Hepatocyte (in vitro differentiated cells): ENCODE measurements at regions not wholly inside any gene's neighbourhood (a gene's known extent, or its start where the extent isn't known, plus 50 kb on each side); places are given as distances from the start of the nearest gene placed in this dataset.

Source experiments
- DNase-seq: peaks from one replicate; pipeline ENCODE4 v3.0.0-alpha.2; 2016; ENCODE audit warnings: low spot score
- H2AFZ ChIP-seq: fragments of 200-600 bp; sonication (generic); 2 replicates; pipeline ENCODE4 v1.6.0; 2016; ENCODE audit warnings: antibody characterized with exemption, mild to moderate bottlenecking
- H3K27ac ChIP-seq: fragments of 200-600 bp; sonication (generic); 2 replicates; pipeline ENCODE4 v1.5.1; 2016; ENCODE audit warnings: mild to moderate bottlenecking
- H3K27me3 ChIP-seq: fragments of 200-600 bp; sonication (generic); 2 replicates; pipeline ENCODE4 v1.6.1; 2016
- H3K36me3 ChIP-seq: fragments of 200-600 bp; sonication (generic); replicated peaks from 2 replicates; pipeline ENCODE4 v1.5.1; 2016; ENCODE audit warnings: low read depth; ENCODE audit not compliant: insufficient read depth
- H3K4me1 ChIP-seq: fragments of 200-600 bp; sonication (generic); 2 replicates; pipeline ENCODE4 v1.5.1; 2016; ENCODE audit warnings: mild to moderate bottlenecking, moderate library complexity; ENCODE audit not compliant: insufficient read depth
- H3K4me2 ChIP-seq: fragments of 200-600 bp; sonication (generic); 2 replicates; pipeline ENCODE4 v1.6.0; 2016
- H3K4me3 ChIP-seq: fragments of 200-600 bp; sonication (generic); 2 replicates; pipeline ENCODE4 v1.5.1; 2016; ENCODE audit warnings: mild to moderate bottlenecking
- H3K79me2 ChIP-seq: fragments of 200-600 bp; sonication (generic); 2 replicates; pipeline ENCODE4 v1.6.0; 2017; ENCODE audit warnings: mild to moderate bottlenecking
- H3K9me2 ChIP-seq: fragments of 200-600 bp; sonication (generic); replicated peaks from 2 replicates; pipeline ENCODE4 v1.6.0; 2017; ENCODE audit warnings: mild to moderate bottlenecking; ENCODE audit not compliant: insufficient read depth
- H3K9me3 ChIP-seq: fragments of 200-600 bp; sonication (generic); 2 replicates; pipeline ENCODE4 v1.5.1; 2016; ENCODE audit warnings: low read depth, mild to moderate bottlenecking
- H4K20me1 ChIP-seq: fragments of 200-600 bp; sonication (generic); 2 replicates; pipeline ENCODE4 v1.6.0; 2016; ENCODE audit warnings: mild to moderate bottlenecking; ENCODE audit not compliant: insufficient read depth, poor library complexity, severe bottlenecking
- EZH2 ChIP-seq: fragments of 200-600 bp; sonication (generic); IDR thresholded peaks from 2 replicates; pipeline ENCODE4 v1.6.1; 2016; ENCODE audit warnings: antibody characterized with exemption, mild to moderate bottlenecking, borderline replicate concordance
- EZH2phosphoT487 ChIP-seq: fragments of 200-600 bp; sonication (generic); IDR thresholded peaks from one replicate; pipeline ENCODE4 v1.6.1; 2018; ENCODE audit warnings: antibody characterized with exemption, mild to moderate bottlenecking, low read depth, moderate library complexity; ENCODE audit not compliant: unreplicated experiment, severe bottlenecking
- WGBS: methylation state at CpG from one replicate; pipeline ENCODE4 v1.1.6; 2016; ENCODE audit warnings: low lambda C conversion rate; ENCODE audit errors: missing lambda C conversion rate; 5-methylcytosine and 5-hydroxymethylcytosine counted together
- TF ChIP-seq, protein P1 (sequence below): fragments of 200-600 bp; sonication (generic); IDR thresholded peaks from 2 replicates; pipeline ENCODE4 v1.5.1; 2016; ENCODE audit warnings: antibody characterized with exemption, mild to moderate bottlenecking; ENCODE audit not compliant: poor library complexity

- no peak for DNase-seq
- Histone ChIP-seq H3K36me3 (no peaks in the 10 kb centered on the region), H3K4me1 (peaks cover 7% of the 10 kb centered on the region)
Observed at GRCh38 chr14:55942826-55943225, 175.4 kb upstream of the PELI2 start.

GRCh38 chr14:55944757-55945156 lies 173.5 kb upstream of the PELI2 start:
- Histone ChIP-seq H3K79me2 (no peaks in the 10 kb centered on the region), H2AFZ (no peak overlapping the region), H3K4me1 (no peaks in the 10 kb centered on the region), H3K9me2 (no peaks in the 10 kb centered on the region), H3K4me3 (no peak overlapping the region), H3K9me3 (no peaks in the 10 kb centered on the region), H3K27me3 (no peaks in the 10 kb centered on the region), H3K27ac (no peak overlapping the region), H3K36me3 (no peaks in the 10 kb centered on the region), H4K20me1 (no peaks in the 10 kb centered on the region), H3K4me2 (no peak overlapping the region)
- TF ChIP-seq, protein P1, sequence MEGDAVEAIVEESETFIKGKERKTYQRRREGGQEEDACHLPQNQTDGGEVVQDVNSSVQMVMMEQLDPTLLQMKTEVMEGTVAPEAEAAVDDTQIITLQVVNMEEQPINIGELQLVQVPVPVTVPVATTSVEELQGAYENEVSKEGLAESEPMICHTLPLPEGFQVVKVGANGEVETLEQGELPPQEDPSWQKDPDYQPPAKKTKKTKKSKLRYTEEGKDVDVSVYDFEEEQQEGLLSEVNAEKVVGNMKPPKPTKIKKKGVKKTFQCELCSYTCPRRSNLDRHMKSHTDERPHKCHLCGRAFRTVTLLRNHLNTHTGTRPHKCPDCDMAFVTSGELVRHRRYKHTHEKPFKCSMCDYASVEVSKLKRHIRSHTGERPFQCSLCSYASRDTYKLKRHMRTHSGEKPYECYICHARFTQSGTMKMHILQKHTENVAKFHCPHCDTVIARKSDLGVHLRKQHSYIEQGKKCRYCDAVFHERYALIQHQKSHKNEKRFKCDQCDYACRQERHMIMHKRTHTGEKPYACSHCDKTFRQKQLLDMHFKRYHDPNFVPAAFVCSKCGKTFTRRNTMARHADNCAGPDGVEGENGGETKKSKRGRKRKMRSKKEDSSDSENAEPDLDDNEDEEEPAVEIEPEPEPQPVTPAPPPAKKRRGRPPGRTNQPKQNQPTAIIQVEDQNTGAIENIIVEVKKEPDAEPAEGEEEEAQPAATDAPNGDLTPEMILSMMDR: no peak
- TF ChIP-seq EZH2 (no peak), EZH2phosphoT487 (no peak)
- 90% methylated on average over 3 of the region's 3 CpGs for WGBS
- DNase-seq: no peak

More at GRCh38 chr14:55942826-55943225, 175.4 kb upstream of the PELI2 start:
- Histone ChIP-seq H3K27me3 (no peaks in the 10 kb centered on the region), H2AFZ (no peak overlapping the region), H3K79me2 (no peaks in the 10 kb centered on the region), H3K9me2 (no peaks in the 10 kb centered on the region), H3K4me3 (no peak overlapping the region), H3K27ac (no peak overlapping the region), H4K20me1 (no peaks in the 10 kb centered on the region), H3K9me3 (no peaks in the 10 kb centered on the region), H3K4me2 (no peak overlapping the region)
- TF ChIP-seq EZH2 (no peak), EZH2phosphoT487 (no peak)
- 100% methylated on average over 1 of the region's 1 CpG for WGBS

- H3K36me3 ChIP-seq: no peaks in the 10 kb centered on the region
- H3K4me1 ChIP-seq: no peaks in the 10 kb centered on the region
- H2AFZ ChIP-seq: no peak overlapping the region
- DNase-seq: no peak
- H3K9me3 ChIP-seq: no peaks in the 10 kb centered on the region
- H3K9me2 ChIP-seq: no peaks in the 10 kb centered on the region
- WGBS: 98% methylated on average over 2 of the region's 2 CpGs
- no peaks in the 10 kb centered on the region for H4K20me1 ChIP-seq
- no peaks in the 10 kb centered on the region for H3K27me3 ChIP-seq
- H3K27ac ChIP-seq: no peak overlapping the region
- no peak overlapping the region for H3K4me3 ChIP-seq
- TF ChIP-seq EZH2: no peak
- TF ChIP-seq, protein P1: no peak
- no peaks in the 10 kb centered on the region for H3K79me2 ChIP-seq
- H3K4me2 ChIP-seq: no peak overlapping the region
Observed at GRCh38 chr14:55946231-55946630, 172.0 kb upstream of the PELI2 start.

DNA sequence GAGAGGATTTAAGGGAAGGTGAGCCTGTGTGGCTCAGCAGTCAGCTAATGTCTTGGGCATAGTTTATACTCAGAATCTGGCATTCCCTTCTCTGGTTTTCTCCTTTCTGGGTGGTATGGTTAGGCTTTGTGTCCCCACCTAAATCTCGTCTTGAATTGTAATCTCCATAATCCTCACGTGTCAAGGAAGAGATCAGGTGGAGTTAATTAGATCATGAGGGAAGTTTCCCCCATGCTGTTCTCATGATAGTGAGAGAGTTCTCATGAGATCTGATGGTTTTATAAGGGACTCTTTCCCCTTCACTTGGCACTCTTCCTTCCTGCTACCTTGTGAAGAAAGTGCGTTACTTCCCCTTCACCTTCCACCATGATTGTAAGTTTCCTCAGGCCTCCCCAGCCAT lies 169.8 kb upstream of the PELI2 start:
- no peak overlapping the region for H3K27ac ChIP-seq
- no peaks in the 10 kb centered on the region for H3K27me3 ChIP-seq
- no peaks in the 10 kb centered on the region for H3K9me2 ChIP-seq
- no peaks in the 10 kb centered on the region for H4K20me1 ChIP-seq
- no peak for TF ChIP-seq EZH2
- TF ChIP-seq, protein P1: no peak
- no peak for TF ChIP-seq EZH2phosphoT487
- no peak for DNase-seq
- no peaks in the 10 kb centered on the region for H3K36me3 ChIP-seq
- H3K9me3 ChIP-seq: no peaks in the 10 kb centered on the region
- H3K79me2 ChIP-seq: no peaks in the 10 kb centered on the region
- H3K4me3 ChIP-seq: no peak overlapping the region
- no peak overlapping the region for H2AFZ ChIP-seq
- no peak overlapping the region for H3K4me2 ChIP-seq
- 67% methylated on average over 3 of the region's 3 CpGs for WGBS
- H3K4me1 ChIP-seq: no peaks in the 10 kb centered on the region
